ENCODE measurements at regions not wholly inside any gene's neighbourhood (a gene's known extent, or its start where the extent isn't known, plus 50 kb on each side); places are given as distances from the start of the nearest gene placed in this dataset.

GRCh38 chr2:167857416-167857815 is 390.0 kb downstream of the STK39 start (continued):
- TF ChIP-seq TAF7 (optimal IDR thresholded peaks at IDR 0.05; ENCODE audit: borderline replicate concordance, low read depth, low read length), result no peak
- no peak for TF ChIP-seq MAX (IDR thresholded peaks at IDR 0.05)
- TF ChIP-seq SP4 (IDR thresholded peaks at IDR 0.05; ENCODE audit: low read length), result no peak
- TF ChIP-seq ASH2L (IDR thresholded peaks at IDR 0.05; ENCODE audit: low read length), result no peak
- TF ChIP-seq TEAD4 (IDR thresholded peaks at IDR 0.05; ENCODE audit: low read depth, low read length), result no peak
